ENCODE measurements at regions not wholly inside any gene's neighbourhood (a gene's known extent, or its start where the extent isn't known, plus 50 kb on each side); places are given as distances from the start of the nearest gene placed in this dataset.

DNA sequence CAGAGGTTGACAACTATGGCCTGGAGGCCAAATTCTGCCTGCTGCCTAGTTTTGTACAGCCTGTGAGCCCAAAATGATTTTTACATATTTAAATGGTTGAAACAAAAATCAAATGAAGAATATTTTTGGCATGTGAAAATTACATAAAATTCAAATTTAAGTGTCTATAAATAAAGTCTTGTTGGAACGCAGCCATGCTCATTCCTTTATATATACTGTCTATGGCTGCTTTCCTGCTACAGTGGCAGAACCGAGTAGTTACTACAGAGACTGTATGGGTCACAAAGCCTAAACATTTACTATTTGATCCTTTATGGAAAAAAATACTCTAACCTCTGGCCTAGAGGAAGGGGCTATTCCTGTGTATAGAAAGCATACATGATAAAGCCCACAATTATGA, 290.4 kb downstream of the GLUD2 start:
- 81% methylated on average over 2 of the region's 2 CpGs for WGBS (ENCODE audit: low lambda C conversion rate, missing lambda C conversion rate)
- TF ChIP-seq, protein P1, sequence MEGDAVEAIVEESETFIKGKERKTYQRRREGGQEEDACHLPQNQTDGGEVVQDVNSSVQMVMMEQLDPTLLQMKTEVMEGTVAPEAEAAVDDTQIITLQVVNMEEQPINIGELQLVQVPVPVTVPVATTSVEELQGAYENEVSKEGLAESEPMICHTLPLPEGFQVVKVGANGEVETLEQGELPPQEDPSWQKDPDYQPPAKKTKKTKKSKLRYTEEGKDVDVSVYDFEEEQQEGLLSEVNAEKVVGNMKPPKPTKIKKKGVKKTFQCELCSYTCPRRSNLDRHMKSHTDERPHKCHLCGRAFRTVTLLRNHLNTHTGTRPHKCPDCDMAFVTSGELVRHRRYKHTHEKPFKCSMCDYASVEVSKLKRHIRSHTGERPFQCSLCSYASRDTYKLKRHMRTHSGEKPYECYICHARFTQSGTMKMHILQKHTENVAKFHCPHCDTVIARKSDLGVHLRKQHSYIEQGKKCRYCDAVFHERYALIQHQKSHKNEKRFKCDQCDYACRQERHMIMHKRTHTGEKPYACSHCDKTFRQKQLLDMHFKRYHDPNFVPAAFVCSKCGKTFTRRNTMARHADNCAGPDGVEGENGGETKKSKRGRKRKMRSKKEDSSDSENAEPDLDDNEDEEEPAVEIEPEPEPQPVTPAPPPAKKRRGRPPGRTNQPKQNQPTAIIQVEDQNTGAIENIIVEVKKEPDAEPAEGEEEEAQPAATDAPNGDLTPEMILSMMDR (IDR thresholded peaks at IDR 0.05; ENCODE audit: poor library complexity): no peak
- TF ChIP-seq EZH2 (IDR thresholded peaks at IDR 0.05; ENCODE audit: borderline replicate concordance) (no peak), EZH2phosphoT487 (IDR thresholded peaks at IDR 0.05; ENCODE audit: low read depth, severe bottlenecking, unreplicated experiment) (no peak)
- Histone ChIP-seq H3K27me3 (no peaks in the 10 kb centered on the region), H4K20me1 (ENCODE audit: insufficient read depth, poor library complexity, severe bottlenecking) (no peaks in the 10 kb centered on the region), H3K9me2 (replicated peaks; ENCODE audit: insufficient read depth) (no peaks in the 10 kb centered on the region), H3K4me2 (no peak overlapping the region), H3K9me3 (ENCODE audit: low read depth) (no peaks in the 10 kb centered on the region), H2AFZ (no peak overlapping the region), H3K79me2 (no peaks in the 10 kb centered on the region), H3K27ac (no peak overlapping the region), H3K36me3 (replicated peaks; ENCODE audit: insufficient read depth, low read depth) (no peaks in the 10 kb centered on the region), H3K4me1 (ENCODE audit: insufficient read depth) (no peaks in the 10 kb centered on the region), H3K4me3 (no peak overlapping the region)
- no peak for DNase-seq (ENCODE audit: low spot score)

- Histone ChIP-seq H3K79me2 (no peaks in the 10 kb centered on the region), H3K27me3 (no peaks in the 10 kb centered on the region), H4K20me1 (ENCODE audit: insufficient read depth, poor library complexity, severe bottlenecking) (no peaks in the 10 kb centered on the region), H3K9me2 (replicated peaks; ENCODE audit: insufficient read depth) (no peaks in the 10 kb centered on the region), H2AFZ (no peak overlapping the region), H3K36me3 (replicated peaks; ENCODE audit: insufficient read depth, low read depth) (no peaks in the 10 kb centered on the region), H3K4me3 (no peak overlapping the region), H3K4me1 (ENCODE audit: insufficient read depth) (no peaks in the 10 kb centered on the region), H3K27ac (no peak overlapping the region), H3K9me3 (ENCODE audit: low read depth) (no peaks in the 10 kb centered on the region), H3K4me2 (no peak overlapping the region)
- WGBS (ENCODE audit: low lambda C conversion rate, missing lambda C conversion rate): 72% methylated on average over 3 of the region's 3 CpGs
- no peak for DNase-seq (ENCODE audit: low spot score)
- TF ChIP-seq EZH2 (IDR thresholded peaks at IDR 0.05; ENCODE audit: borderline replicate concordance): no peak
- no peak for TF ChIP-seq EZH2phosphoT487 (IDR thresholded peaks at IDR 0.05; ENCODE audit: low read depth, severe bottlenecking, unreplicated experiment)
- TF ChIP-seq, protein P1 (IDR thresholded peaks at IDR 0.05; ENCODE audit: poor library complexity): no peak
Measured at GRCh38 chrX:121349263-121349662, 301.9 kb downstream of the GLUD2 start.

DNA sequence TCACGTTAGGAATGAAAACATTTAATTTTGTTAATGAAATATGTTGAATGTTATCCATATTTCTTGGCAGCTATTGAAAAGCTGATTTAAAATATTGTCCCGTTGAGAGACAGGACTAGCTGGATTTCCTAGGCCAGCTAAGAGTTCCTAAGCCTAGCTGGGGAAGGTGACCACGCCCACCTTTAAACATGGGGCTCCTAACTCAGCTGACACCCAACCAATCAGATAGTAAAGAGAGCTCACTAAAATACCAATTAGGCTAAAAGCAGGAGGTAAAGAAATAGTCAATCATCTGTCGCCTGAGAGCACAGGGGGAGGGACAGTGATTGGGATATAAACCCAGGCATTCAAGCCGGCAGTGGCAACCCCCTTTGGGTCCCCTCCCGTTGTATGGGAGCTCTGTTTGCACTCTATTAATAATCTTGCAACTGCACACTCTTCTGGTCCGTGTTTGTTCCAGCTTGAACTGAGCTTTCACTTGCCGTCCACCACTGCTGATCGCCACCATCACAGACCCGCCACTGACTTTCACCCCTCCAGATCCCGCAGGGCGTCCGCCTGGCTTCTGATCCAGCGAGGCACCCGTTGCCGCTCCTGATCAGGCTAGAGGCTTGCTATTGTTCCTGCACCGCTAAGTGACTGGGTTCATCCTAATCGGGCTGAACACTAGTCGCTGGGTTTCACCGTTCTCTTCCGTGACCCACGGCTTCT, 308.9 kb downstream of the GLUD2 start:
- Histone ChIP-seq H3K4me3 (no peak overlapping the region), H3K36me3 (replicated peaks; ENCODE audit: insufficient read depth, low read depth) (no peaks in the 10 kb centered on the region), H3K9me2 (replicated peaks; ENCODE audit: insufficient read depth) (no peaks in the 10 kb centered on the region), H3K4me1 (ENCODE audit: insufficient read depth) (no peaks in the 10 kb centered on the region), H3K9me3 (ENCODE audit: low read depth) (peaks cover 7% of the 10 kb centered on the region), H3K27ac (no peak overlapping the region), H4K20me1 (ENCODE audit: insufficient read depth, poor library complexity, severe bottlenecking) (no peaks in the 10 kb centered on the region), H3K79me2 (no peaks in the 10 kb centered on the region), H2AFZ (no peak overlapping the region), H3K4me2 (no peak overlapping the region), H3K27me3 (no peaks in the 10 kb centered on the region)
- 83% methylated on average over 22 of the region's 22 CpGs for WGBS (ENCODE audit: low lambda C conversion rate, missing lambda C conversion rate)
- no peak for DNase-seq (ENCODE audit: low spot score)
- no peak for TF ChIP-seq EZH2 (IDR thresholded peaks at IDR 0.05; ENCODE audit: borderline replicate concordance)
- TF ChIP-seq, protein P1 (IDR thresholded peaks at IDR 0.05; ENCODE audit: poor library complexity): no peak
- TF ChIP-seq EZH2phosphoT487 (IDR thresholded peaks at IDR 0.05; ENCODE audit: low read depth, severe bottlenecking, unreplicated experiment): no peak

Measured in hepatocyte (in vitro differentiated cells).